Activated CD4-positive, alpha-beta T cell treated with anti-CD3 and anti-CD28 coated beads for 24 hours (primary cell): ENCODE measurements at regions not wholly inside any gene's neighbourhood (a gene's known extent, or its start where the extent isn't known, plus 50 kb on each side); places are given as distances from the start of the nearest gene placed in this dataset.
"Not testable (repeated sequence)": the region's sequence is repeated elsewhere in the genome, so short reads cannot be mapped to it uniquely, and the experiment has no call there.

Experiments
- DNase-seq, 2 donors: peaks; one replicate each; pipeline ENCODE4 v3.0.0-alpha.2; 2020; ENCODE audit warnings: low read depth in 2 of 2

GRCh38 chr9:31744589-31744988 lies 639.9 kb upstream of the ACO1 start:
- no peak for DNase-seq

- DNase-seq, result no peak
Observed at GRCh38 chr9:31745468-31745867, 639.0 kb upstream of the ACO1 start.

GRCh38 chr9:31745886-31746285 lies 638.6 kb upstream of the ACO1 start:
- DNase-seq, result no peak

GRCh38 chr9:31753756-31754155 lies 630.7 kb upstream of the ACO1 start:
- DNase-seq, result no peak

GRCh38 chr9:31759703-31760102 lies 624.7 kb upstream of the ACO1 start:
- no peak for DNase-seq

GRCh38 chr9:31774021-31774420 lies 610.4 kb upstream of the ACO1 start:
- not testable (repeated sequence) for DNase-seq

- DNase-seq, result no peak
Observed at GRCh38 chr9:31774571-31774970, 609.9 kb upstream of the ACO1 start.

GRCh38 chr9:31776471-31776870 lies 608.0 kb upstream of the ACO1 start:
- DNase-seq, result no peak

- no peak for DNase-seq
Observed at GRCh38 chr9:31783491-31783890, 601.0 kb upstream of the ACO1 start.

GRCh38 chr9:31790720-31791119 lies 593.7 kb upstream of the ACO1 start:
- DNase-seq, result no peak

- DNase-seq, result no peak
Observed at GRCh38 chr9:31799953-31800609, 584.4 kb upstream of the ACO1 start.

- no peak for DNase-seq
Observed at GRCh38 chr9:31807574-31808256, 576.7 kb upstream of the ACO1 start.

GRCh38 chr9:31808766-31809165 lies 575.7 kb upstream of the ACO1 start:
- DNase-seq, result no peak

- no peak for DNase-seq
Observed at GRCh38 chr9:31820426-31820825, 564.0 kb upstream of the ACO1 start.

- no peak for DNase-seq
Observed at GRCh38 chr9:31821583-31821982, 562.9 kb upstream of the ACO1 start.

GRCh38 chr9:31823365-31823764 lies 561.1 kb upstream of the ACO1 start:
- no peak for DNase-seq

- no peak for DNase-seq
Observed at GRCh38 chr9:31824860-31825259, 559.6 kb upstream of the ACO1 start.

- no peak for DNase-seq
Observed at GRCh38 chr9:31837211-31837610, 547.2 kb upstream of the ACO1 start.

GRCh38 chr9:31839273-31839672 lies 545.2 kb upstream of the ACO1 start:
- DNase-seq, result no peak

- no peak for DNase-seq
Observed at GRCh38 chr9:31840702-31841101, 543.7 kb upstream of the ACO1 start.

GRCh38 chr9:31847963-31848362 lies 536.5 kb upstream of the ACO1 start:
- no peak for DNase-seq

- no peak for DNase-seq
Observed at GRCh38 chr9:31848505-31849285, 535.7 kb upstream of the ACO1 start.

GRCh38 chr9:31854187-31854586 lies 530.3 kb upstream of the ACO1 start:
- no peak for DNase-seq
